HEK293 (cell line): ENCODE measurements at regions not wholly inside any gene's neighbourhood (a gene's known extent, or its start where the extent isn't known, plus 50 kb on each side); places are given as distances from the start of the nearest gene placed in this dataset.
A peak's percentile ranks its signal among the peaks of the same experiment; 100 is the strongest.

Source experiments
- CTCF ChIP-seq: fragments of 450-650 bp; formaldehyde crosslinking; IDR thresholded peaks from 2 replicates; pipeline ENCODE4 v1.5.1; 2016; ENCODE audit warnings: missing biosample characterization, missing genetic modification characterization
- EGR2 ChIP-seq: fragments of 450-650 bp; formaldehyde crosslinking; IDR thresholded peaks from 2 replicates; pipeline ENCODE4 v1.5.1; 2016; ENCODE audit warnings: low read depth, missing biosample characterization, missing genetic modification characterization
- GFI1B ChIP-seq: fragments of 450-650 bp; formaldehyde crosslinking; IDR thresholded peaks from 2 replicates; pipeline ENCODE4 v1.5.1; 2016; ENCODE audit warnings: missing biosample characterization, missing genetic modification characterization
- HOXD13 ChIP-seq: sonication (generic); formaldehyde crosslinking; IDR thresholded peaks from 2 replicates; pipeline ENCODE4 v1.8.0; 2022; ENCODE audit warnings: missing genetic modification reagents, borderline replicate concordance
- KLF1 ChIP-seq: fragments of 450-650 bp; formaldehyde crosslinking; IDR thresholded peaks from 2 replicates; pipeline ENCODE4 v1.5.1; 2016; ENCODE audit warnings: missing biosample characterization, missing genetic modification characterization
- KLF17 ChIP-seq: fragments of 450-650 bp; formaldehyde crosslinking; IDR thresholded peaks from 2 replicates; pipeline ENCODE4 v1.5.1; 2016; ENCODE audit warnings: missing biosample characterization, missing genetic modification characterization
- RBAK ChIP-seq: fragments of 450-650 bp; formaldehyde crosslinking; IDR thresholded peaks from 2 replicates; pipeline ENCODE4 v1.5.1; 2016; ENCODE audit warnings: missing biosample characterization, missing genetic modification characterization
- REPIN1 ChIP-seq: fragments of 450-650 bp; formaldehyde crosslinking; IDR thresholded peaks from 2 replicates; pipeline ENCODE4 v1.5.1; 2017; ENCODE audit warnings: missing biosample characterization, missing genetic modification characterization, low read depth
- SCRT2 ChIP-seq: fragments of 450-650 bp; formaldehyde crosslinking; IDR thresholded peaks from 2 replicates; pipeline ENCODE4 v1.5.1; 2016; ENCODE audit warnings: missing biosample characterization, missing genetic modification characterization
- SP3 ChIP-seq: fragments of 450-650 bp; formaldehyde crosslinking; IDR thresholded peaks from 2 replicates; pipeline ENCODE4 v1.5.1; 2016; ENCODE audit warnings: missing biosample characterization, missing genetic modification characterization
- ZBTB1 ChIP-seq: fragments of 450-650 bp; formaldehyde crosslinking; IDR thresholded peaks from 2 replicates; pipeline ENCODE4 v1.5.1; 2016; ENCODE audit warnings: missing biosample characterization, missing genetic modification characterization
- ZFHX2 ChIP-seq: fragments of 450-650 bp; formaldehyde crosslinking; conservative IDR thresholded peaks from 2 replicates; pipeline ENCODE4 v1.5.1; 2016; ENCODE audit warnings: missing biosample characterization, missing genetic modification characterization
- ZIC2 ChIP-seq: fragments of 450-650 bp; formaldehyde crosslinking; IDR thresholded peaks from 2 replicates; pipeline ENCODE4 v1.5.1; 2016; ENCODE audit warnings: missing biosample characterization, missing genetic modification characterization
- ZNF133 ChIP-seq: fragments of 450-650 bp; formaldehyde crosslinking; IDR thresholded peaks from 2 replicates; pipeline ENCODE4 v1.5.1; 2016; ENCODE audit warnings: missing biosample characterization, missing genetic modification characterization
- ZNF157 ChIP-seq: fragments of 450-650 bp; formaldehyde crosslinking; IDR thresholded peaks from 2 replicates; pipeline ENCODE4 v1.5.1; 2016; ENCODE audit warnings: missing biosample characterization, missing genetic modification characterization
- ZNF248 ChIP-seq: fragments of 450-650 bp; formaldehyde crosslinking; IDR thresholded peaks from 2 replicates; pipeline ENCODE4 v1.5.1; 2017; ENCODE audit warnings: missing biosample characterization, missing genetic modification characterization
- ZNF274 ChIP-seq, 2 experiments: fragments of 200-500 bp in 1 of 2; fragments of 450-650 bp in 1 of 2; sonication (Bioruptor generic) in 1 of 2; formaldehyde crosslinking in 1 of 2; IDR thresholded peaks; 2 replicates each; pipeline versions ENCODE4 v1.5.1 to v1.6.1; 2014 to 2016; ENCODE audit warnings: borderline replicate concordance in 1 of 2, inconsistent platforms in 1 of 2, low read length in 1 of 2, missing biosample characterization in 1 of 2, missing genetic modification characterization in 1 of 2
- ZNF292 ChIP-seq: fragments of 450-650 bp; formaldehyde crosslinking; IDR thresholded peaks from 2 replicates; pipeline ENCODE4 v1.5.1; 2016; ENCODE audit warnings: low read depth, missing biosample characterization, missing genetic modification characterization, borderline replicate concordance
- ZNF391 ChIP-seq: fragments of 450-650 bp; formaldehyde crosslinking; IDR thresholded peaks from 2 replicates; pipeline ENCODE4 v1.5.1; 2016; ENCODE audit warnings: low read depth, missing biosample characterization, missing genetic modification characterization, borderline replicate concordance
- ZNF518A ChIP-seq: fragments of 450-650 bp; formaldehyde crosslinking; conservative IDR thresholded peaks from 2 replicates; pipeline ENCODE4 v1.5.1; 2016; ENCODE audit warnings: low read depth, missing biosample characterization, missing genetic modification characterization
- ZNF530 ChIP-seq: fragments of 450-650 bp; formaldehyde crosslinking; IDR thresholded peaks from 2 replicates; pipeline ENCODE4 v1.5.1; 2016; ENCODE audit warnings: low read depth, missing biosample characterization, missing genetic modification characterization
- ZNF548 ChIP-seq: fragments of 450-650 bp; formaldehyde crosslinking; IDR thresholded peaks from 2 replicates; pipeline ENCODE4 v1.5.1; 2016; ENCODE audit warnings: missing biosample characterization, missing genetic modification characterization
- ZNF629 ChIP-seq: fragments of 450-650 bp; formaldehyde crosslinking; IDR thresholded peaks from 2 replicates; pipeline ENCODE4 v1.5.1; 2017; ENCODE audit warnings: missing biosample characterization, missing genetic modification characterization
- ZNF654 ChIP-seq: fragments of 450-650 bp; formaldehyde crosslinking; IDR thresholded peaks from 2 replicates; pipeline ENCODE4 v1.5.1; 2016; ENCODE audit warnings: low read depth, missing biosample characterization, missing genetic modification characterization
- ZNF670 ChIP-seq: fragments of 450-650 bp; formaldehyde crosslinking; IDR thresholded peaks from 2 replicates; pipeline ENCODE4 v1.5.1; 2016; ENCODE audit warnings: missing biosample characterization, missing genetic modification characterization, low read depth
- ZNF776 ChIP-seq: fragments of 450-650 bp; formaldehyde crosslinking; IDR thresholded peaks from 2 replicates; pipeline ENCODE4 v1.5.0; 2017; ENCODE audit warnings: missing biosample characterization, missing genetic modification characterization, borderline replicate concordance
- ZNF785 ChIP-seq: fragments of 450-650 bp; formaldehyde crosslinking; IDR thresholded peaks from 2 replicates; pipeline ENCODE4 v1.5.1; 2016; ENCODE audit warnings: missing biosample characterization, missing genetic modification characterization
- ZNF843 ChIP-seq: fragments of 450-650 bp; formaldehyde crosslinking; IDR thresholded peaks from 2 replicates; pipeline ENCODE4 v1.5.1; 2016; ENCODE audit warnings: missing biosample characterization, missing genetic modification characterization

GRCh38 chr10:57657164-57657765 is 610.4 kb downstream of the IPMK start (continued):
- TF ChIP-seq ZFHX2 (tag by site-specific recombination) (peak; percentile 45; the same call in 1 of the 2 replicates), ZNF518A (tag by site-specific recombination) (no peak), ZNF530 (tag by site-specific recombination) (no peak), ZNF133 (no peak), RBAK (tag by site-specific recombination) (no peak), ZNF654 (peak; percentile 82), KLF17 (tag by site-specific recombination) (no peak), ZNF248 (tag by site-specific recombination) (no peak), HOXD13 (CRISPR knock-in tag) (no peak), CTCF (tag by site-specific recombination) (peak; percentile 37; the same call in 1 of the 2 replicates), SP3 (tag by site-specific recombination) (no peak), ZNF274 (IDR thresholded peaks at IDR 0.05; ENCODE audit: low read length) (no peak), ZNF274 (tag by site-specific recombination; IDR thresholded peaks at IDR 0.05; ENCODE audit: borderline replicate concordance) (no peak), EGR2 (tag by site-specific recombination) (peak; percentile 28; the same call in 1 of the 2 replicates), ZNF292 (no peak), ZIC2 (tag by site-specific recombination) (no peak), ZNF843 (no peak), GFI1B (tag by site-specific recombination) (no peak), ZNF391 (tag by site-specific recombination) (no peak), ZNF629 (tag by site-specific recombination) (no peak), ZNF670 (tag by site-specific recombination) (no peak), ZNF776 (tag by site-specific recombination) (no peak), ZNF785 (tag by site-specific recombination) (no peak), ZNF157 (tag by site-specific recombination) (no peak), ZBTB1 (tag by site-specific recombination) (no peak), KLF1 (no peak), REPIN1 (tag by site-specific recombination) (no peak), ZNF548 (tag by site-specific recombination) (no peak), SCRT2 (tag by site-specific recombination) (peak; percentile 36; the same call in 1 of the 2 replicates)
- TF ChIP-seq, all 188 proteins: peak for 5
